Gastrocnemius medialis (tissue), 4 donors: ENCODE measurements at regions not wholly inside any gene's neighbourhood (a gene's known extent, or its start where the extent isn't known, plus 50 kb on each side); places are given as distances from the start of the nearest gene placed in this dataset.

Experiments used
- POLR2A ChIP-seq, 2 donors: fragments of 450-650 bp; IDR thresholded peaks; one replicate each; pipeline ENCODE4 v1.6.1; 2017; ENCODE audit warnings: antibody characterized with exemption in 2 of 2, mild to moderate bottlenecking in 2 of 2, moderate library complexity in 2 of 2
- TF ChIP-seq, protein P1 (sequence below), 5 experiments: fragments of 450-650 bp in 3 of 5; fragments of 200-600 bp in 2 of 5; sonication (generic) in 2 of 5; IDR thresholded peaks in 4 of 5; conservative IDR thresholded peaks in 1 of 5; 1 replicate in 4 of 5; 2 replicates in 1 of 5; pipeline ENCODE4 v1.5.1; 2016 to 2019; ENCODE audit warnings: antibody characterized with exemption in 5 of 5, mild to moderate bottlenecking in 3 of 5, moderate library complexity in 3 of 5

DNA sequence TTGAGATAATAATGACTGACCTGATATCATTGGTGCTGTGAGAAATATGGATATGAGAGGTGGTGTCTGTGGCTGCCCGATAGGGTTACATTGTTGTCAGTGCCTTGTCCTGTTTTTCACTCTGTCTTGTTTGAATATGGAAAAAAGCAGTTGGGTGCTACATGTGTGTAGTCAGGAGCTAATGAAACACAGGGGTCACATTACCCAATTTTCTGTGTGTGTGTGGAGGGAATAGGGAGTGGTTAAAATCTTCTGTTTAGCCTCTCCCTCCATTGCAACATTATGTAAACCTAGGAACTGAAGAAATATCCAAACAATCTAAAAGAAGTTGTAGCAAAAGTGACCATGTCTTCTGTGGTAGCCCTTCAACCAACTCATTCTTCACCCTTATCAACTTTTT lies 527.7 kb upstream of the SOX9 start:
- TF ChIP-seq, protein P1, sequence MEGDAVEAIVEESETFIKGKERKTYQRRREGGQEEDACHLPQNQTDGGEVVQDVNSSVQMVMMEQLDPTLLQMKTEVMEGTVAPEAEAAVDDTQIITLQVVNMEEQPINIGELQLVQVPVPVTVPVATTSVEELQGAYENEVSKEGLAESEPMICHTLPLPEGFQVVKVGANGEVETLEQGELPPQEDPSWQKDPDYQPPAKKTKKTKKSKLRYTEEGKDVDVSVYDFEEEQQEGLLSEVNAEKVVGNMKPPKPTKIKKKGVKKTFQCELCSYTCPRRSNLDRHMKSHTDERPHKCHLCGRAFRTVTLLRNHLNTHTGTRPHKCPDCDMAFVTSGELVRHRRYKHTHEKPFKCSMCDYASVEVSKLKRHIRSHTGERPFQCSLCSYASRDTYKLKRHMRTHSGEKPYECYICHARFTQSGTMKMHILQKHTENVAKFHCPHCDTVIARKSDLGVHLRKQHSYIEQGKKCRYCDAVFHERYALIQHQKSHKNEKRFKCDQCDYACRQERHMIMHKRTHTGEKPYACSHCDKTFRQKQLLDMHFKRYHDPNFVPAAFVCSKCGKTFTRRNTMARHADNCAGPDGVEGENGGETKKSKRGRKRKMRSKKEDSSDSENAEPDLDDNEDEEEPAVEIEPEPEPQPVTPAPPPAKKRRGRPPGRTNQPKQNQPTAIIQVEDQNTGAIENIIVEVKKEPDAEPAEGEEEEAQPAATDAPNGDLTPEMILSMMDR (IDR thresholded peaks at IDR 0.05 in 4 of 5, conservative IDR thresholded peaks at IDR 0.05 in 1 of 5): no peak
- no peak for TF ChIP-seq POLR2A (IDR thresholded peaks at IDR 0.05)
